ENCODE measurements at regions not wholly inside any gene's neighbourhood (a gene's known extent, or its start where the extent isn't known, plus 50 kb on each side); places are given as distances from the start of the nearest gene placed in this dataset.

- H3F3A ChIP-seq (ENCODE audit: insufficient read depth, low read length): peaks cover 8% of the 10 kb centered on the region
- H3K9me2 ChIP-seq (ENCODE audit: low read depth, low read length): no peaks in the 10 kb centered on the region
- H3K4me3 ChIP-seq (ENCODE audit: low read depth, low read length, poor library complexity, severe bottlenecking): peak overlapping the region; percentile 46
- H4K20me1 ChIP-seq (ENCODE audit: insufficient read depth, low read length): no peaks in the 10 kb centered on the region
- H3K4me1 ChIP-seq (ENCODE audit: insufficient read depth, low read length, severe bottlenecking): peaks cover 50% of the 10 kb centered on the region
- 0 out of 2 replicates have a peak overlapping the region, but pooled peaks have one; percentile 28 for H2AFZ ChIP-seq (ENCODE audit: low read length)
- H3K79me2 ChIP-seq (ENCODE audit: insufficient read depth, low read length): no peaks in the 10 kb centered on the region
- TF ChIP-seq EZH2 (IDR thresholded peaks at IDR 0.05; ENCODE audit: borderline replicate concordance, low read length) (no peak), CTCF (IDR thresholded peaks at IDR 0.05; ENCODE audit: low read length) (no peak)
- H3K9ac ChIP-seq (ENCODE audit: low read length): peak overlapping the region; percentile 29
- H3K36me3 ChIP-seq (ENCODE audit: insufficient read depth, low read length): no peaks in the 10 kb centered on the region
- no peaks in the 10 kb centered on the region for H3K9me3 ChIP-seq (ENCODE audit: low read length)
- H3K27me3 ChIP-seq (ENCODE audit: insufficient read depth, low read length): no peaks in the 10 kb centered on the region
- peak overlapping the region; percentile 53 for H3K4me2 ChIP-seq (ENCODE audit: low read length)
- peak overlapping the region; percentile 90 for H3K27ac ChIP-seq (ENCODE audit: low read depth, low read length, poor library complexity, severe bottlenecking)
Measured at GRCh38 chr4:184267673-184268583, 50.3 kb upstream of the ENPP6 start.
